ENCODE measurements at regions not wholly inside any gene's neighbourhood (a gene's known extent, or its start where the extent isn't known, plus 50 kb on each side); places are given as distances from the start of the nearest gene placed in this dataset.

DNA sequence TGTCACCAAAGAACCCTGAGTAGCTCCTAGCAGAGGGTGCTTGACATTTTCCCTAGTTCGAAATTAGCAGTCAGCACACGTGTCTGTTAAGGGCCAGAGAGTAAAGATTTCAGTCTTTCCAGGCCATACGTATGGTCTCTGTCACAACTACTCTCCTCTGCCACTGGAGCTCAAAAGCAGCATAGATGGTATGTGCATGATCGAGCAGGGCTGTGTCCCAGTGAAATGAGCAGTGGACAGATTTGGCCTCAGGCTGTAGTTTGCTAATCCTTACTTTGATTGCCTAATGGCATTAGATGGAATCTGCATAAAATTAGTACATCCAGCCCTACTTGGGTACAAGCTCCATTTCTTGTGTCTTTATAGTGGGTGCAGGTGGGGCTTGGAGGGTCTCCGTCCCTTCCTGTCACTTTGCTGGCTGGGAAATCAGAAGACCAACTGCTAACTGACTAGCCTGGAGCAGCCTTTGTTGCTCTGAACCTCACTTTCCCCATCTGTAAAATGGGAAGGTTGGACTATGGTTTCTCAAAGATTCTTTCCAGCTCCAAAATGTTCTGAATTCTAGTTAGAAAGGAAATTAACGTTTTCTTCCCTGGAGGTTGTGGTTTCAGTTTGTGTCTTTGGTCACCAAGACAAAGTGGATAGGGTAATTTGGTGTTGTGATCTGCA, 108.5 kb downstream of the GLI2 start:
- DNase-seq (ENCODE audit: low read depth): no peak
- in situ Hi-C loops (cut with HindIII; ENCODE audit: low pct_unique_long_range_greater_than_20kb, low sequenced_read_pairs): no loop called here

DNA sequence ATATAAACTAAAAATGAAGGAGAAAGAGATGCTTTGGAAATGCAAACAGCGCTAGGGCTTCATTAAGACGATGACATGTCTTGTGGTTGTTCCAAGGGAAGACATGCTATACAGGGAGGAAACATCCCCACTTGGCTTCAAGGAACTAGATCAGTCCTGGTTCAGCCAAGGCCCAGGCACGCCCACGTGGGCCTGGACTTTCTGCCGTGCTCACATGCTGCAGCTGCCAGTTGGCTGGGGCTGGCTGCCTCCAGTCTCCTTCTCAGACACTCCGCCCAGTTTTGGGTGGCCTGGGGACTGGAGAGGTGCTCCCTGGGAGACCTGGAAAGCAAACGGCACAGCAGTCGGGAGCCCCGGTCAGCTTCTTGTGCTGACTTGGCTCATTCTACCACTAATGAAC, 109.6 kb downstream of the GLI2 start:
- DNase-seq (ENCODE audit: low read depth): no peak
- in situ Hi-C loops (cut with HindIII; ENCODE audit: low pct_unique_long_range_greater_than_20kb, low sequenced_read_pairs): no loop called here

DNA sequence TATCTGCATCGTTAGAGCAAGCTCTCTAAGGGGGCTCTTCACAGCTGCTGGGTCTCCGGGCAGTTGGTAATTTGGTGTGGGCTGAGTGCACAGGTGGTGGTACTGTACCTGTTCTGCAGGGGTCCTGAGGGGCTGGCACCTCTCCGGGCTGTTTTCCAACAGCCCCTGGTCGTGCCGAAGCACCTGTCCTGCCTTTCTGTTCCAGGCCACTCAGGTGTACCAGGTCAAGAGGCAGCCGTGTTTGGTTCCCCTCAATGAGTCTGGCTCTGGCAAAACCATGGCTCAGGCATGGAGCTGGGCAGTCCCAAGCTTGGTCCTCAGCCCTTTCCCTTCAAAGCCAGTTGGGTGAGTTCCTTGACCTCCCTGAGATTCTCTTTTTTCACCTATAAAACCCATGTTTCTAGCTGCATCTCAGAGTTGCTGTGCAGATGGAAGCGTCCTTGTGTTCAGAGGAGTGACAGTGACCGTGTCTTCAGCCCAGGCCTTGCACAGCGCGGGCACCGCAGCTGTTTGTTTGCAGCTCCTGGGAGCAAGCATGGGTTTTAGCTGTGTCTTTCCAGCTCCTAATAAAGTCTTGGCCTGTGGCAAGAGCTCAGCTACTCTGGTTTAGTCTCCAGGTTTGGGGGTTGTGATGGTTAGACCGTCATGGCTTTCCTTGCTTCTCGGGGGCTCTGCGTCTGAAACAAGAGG, 110.9 kb downstream of the GLI2 start:
- in situ Hi-C loops (cut with HindIII; ENCODE audit: low pct_unique_long_range_greater_than_20kb, low sequenced_read_pairs): no loop called here
- DNase-seq (ENCODE audit: low read depth): no peak

DNA sequence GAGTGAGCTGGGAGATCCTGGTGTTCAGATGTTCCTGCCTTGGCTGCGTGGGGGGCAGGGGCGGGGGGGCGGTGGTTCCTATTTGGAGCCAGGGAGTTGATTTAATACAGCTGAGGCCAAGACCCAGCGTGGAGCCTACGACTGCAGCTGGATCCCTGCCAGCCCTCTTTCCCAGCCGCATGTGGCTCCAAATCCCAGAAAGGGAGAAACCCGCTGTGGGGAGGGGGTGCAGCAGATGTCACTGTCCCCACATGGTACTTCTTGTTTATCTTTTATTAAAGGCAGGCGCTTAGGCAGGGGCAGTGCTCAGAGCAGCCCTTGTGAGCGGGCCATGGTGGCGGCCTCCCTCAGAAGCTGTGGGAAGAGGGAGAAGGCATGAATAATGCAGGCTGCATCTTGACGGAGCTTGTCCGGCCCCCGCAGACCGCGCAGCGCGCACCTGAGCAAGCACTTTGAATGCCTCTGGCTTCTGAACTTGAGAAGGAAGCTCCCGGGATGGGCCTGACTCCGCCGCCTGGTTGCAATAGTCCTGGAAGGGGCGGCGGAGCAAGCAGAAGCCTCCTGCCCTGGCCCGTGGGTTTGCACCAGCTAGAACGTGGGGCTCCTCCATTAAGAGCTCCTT, 112.1 kb downstream of the GLI2 start:
- in situ Hi-C loops (cut with HindIII; ENCODE audit: low pct_unique_long_range_greater_than_20kb, low sequenced_read_pairs): no loop called here
- no peak for DNase-seq (ENCODE audit: low read depth)

DNA sequence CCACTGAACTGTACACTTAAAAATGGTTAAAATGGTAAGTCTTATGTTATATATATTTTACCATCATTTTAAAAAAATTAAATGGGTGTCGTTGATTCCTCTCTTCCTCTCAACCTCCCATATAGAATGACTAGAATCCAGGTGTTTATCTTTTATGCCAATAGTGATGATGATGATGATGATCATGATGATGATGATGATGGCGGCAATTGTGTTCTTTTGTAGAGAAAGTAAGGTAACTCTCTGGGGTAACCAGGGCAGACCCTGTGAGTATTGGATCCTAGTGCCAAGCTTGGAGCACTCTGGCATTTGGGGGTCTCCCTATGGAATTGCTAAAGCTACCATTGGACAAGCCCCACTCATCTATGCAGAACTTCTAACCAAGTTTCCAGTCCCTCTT, 113.6 kb downstream of the GLI2 start:
- in situ Hi-C loops (cut with HindIII; ENCODE audit: low pct_unique_long_range_greater_than_20kb, low sequenced_read_pairs): no loop called here

DNA sequence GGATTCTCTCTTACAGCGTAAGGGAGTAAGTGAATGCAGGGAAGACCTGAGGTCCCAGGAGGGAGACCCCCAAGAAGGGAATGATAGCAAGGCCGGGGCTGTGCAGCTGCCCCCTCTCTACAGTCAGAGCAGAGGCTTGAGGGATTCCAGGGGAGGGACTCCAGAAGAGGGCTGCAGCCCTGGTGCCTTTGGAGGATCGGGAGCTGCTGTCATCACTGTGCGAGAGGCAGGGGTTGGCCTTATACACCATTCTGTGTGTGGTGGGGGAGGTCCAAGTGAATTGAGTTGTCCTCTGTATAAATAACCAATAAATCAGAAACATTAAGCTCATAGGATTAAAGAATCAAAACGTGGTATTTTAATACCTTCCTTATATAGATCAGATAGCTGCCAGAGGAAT, 114.9 kb downstream of the GLI2 start:
- in situ Hi-C loops (cut with HindIII; ENCODE audit: low pct_unique_long_range_greater_than_20kb, low sequenced_read_pairs): no loop called here
- DNase-seq (ENCODE audit: low read depth): no peak

More for the DNA sequence above, 113.6 kb downstream of the GLI2 start:
- no peak for DNase-seq (ENCODE audit: low read depth)

DNA sequence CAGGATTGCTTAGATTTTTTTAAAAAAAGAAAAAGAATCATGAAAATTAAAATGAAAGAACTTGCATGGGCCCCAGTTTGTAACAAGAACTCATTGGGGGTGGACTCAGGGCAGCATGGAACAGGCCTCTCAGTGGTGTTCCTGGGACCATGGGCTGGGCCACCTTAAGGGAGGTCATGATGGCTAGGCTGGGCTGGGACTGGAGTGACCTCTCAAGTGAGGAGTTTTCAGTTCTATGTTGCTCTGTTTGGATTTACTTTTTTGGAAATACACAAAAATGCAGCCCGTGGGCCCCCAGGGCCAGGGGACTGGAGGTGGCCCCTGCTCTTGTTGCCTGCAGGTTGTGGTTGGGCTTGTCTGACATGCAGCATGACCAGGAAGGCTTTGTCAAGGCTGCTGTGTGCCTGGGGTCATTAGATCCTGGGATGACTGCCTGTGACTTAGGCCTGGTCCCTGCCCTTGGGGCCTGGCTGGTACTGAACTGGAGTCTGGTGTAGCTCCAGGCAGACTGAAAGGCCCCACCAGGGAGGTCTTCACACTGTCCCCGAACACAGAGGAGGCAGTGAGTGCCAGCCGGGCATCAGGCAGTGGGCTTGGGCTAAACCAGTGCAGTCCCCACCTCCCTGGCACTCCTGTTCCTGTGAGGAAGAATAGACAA, 115.6 kb downstream of the GLI2 start:
- no peak for DNase-seq (ENCODE audit: low read depth)
- in situ Hi-C loops (cut with HindIII; ENCODE audit: low pct_unique_long_range_greater_than_20kb, low sequenced_read_pairs): no loop called here

DNA sequence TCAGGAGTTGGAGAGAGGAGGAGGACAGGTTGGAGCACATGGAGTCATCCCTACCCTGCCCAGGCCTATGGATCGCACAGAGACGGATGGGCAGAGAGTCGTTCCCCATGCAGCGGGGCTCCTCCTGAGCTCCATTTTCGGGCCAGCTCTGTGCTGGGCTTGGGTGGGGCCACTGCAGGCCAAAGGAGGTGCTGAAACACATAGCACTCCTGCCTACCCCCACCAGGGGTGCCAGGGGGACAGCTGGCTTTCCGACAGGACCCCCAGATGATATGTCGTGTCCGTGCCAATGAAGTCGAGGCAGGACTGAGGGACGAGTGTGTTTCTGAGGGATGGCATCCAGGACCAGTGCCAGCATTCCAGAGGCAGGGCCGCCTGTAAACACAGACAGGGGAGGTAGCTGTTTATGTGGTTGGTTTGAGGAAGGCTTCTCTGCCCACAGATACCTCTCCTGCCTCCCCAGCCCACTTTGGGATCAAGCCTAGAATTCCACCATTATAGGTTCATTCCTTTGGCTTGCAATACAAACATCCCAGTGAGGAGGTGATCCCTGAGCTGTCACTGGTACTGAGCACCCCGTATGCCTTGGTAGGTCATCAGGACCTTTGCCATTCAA, 116.6 kb downstream of the GLI2 start:
- in situ Hi-C loops (cut with HindIII; ENCODE audit: low pct_unique_long_range_greater_than_20kb, low sequenced_read_pairs): no loop called here
- no peak for DNase-seq (ENCODE audit: low read depth)

DNA sequence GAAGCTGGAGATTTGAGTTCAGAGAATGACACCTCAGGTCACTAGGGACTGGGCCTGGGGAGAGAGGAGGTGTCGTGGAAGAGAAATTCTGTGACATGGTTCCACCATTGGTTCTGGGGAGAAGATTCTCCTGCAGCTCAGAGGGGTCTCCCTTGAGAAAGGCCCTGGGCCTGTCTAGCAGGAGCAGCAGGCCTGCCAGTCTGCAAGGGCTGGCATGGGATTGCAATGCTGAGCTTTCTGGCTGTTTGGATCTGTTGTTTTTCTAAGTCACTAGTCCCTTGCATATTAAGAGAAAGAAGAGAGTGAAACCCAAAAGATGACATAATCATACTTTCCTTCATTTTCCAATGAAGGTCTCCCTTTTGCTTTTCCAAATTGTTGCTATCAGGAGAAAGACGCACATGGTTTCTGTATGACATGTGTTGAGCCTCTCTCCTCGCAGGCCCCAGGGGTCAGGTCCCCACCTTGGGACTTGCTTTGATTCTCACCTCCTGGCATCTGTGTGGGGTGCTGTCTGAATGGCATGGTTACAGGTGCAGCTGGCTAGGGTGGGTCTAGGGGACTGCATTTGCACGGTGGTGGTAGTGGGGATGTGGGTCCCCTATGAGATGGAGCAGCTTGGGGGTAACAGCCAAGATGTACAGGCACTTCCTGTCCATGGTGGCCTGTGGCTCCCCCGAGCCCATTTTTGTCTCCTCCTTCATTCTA, 117.8 kb downstream of the GLI2 start:
- in situ Hi-C loops (cut with HindIII; ENCODE audit: low pct_unique_long_range_greater_than_20kb, low sequenced_read_pairs): no loop called here
- no peak for DNase-seq (ENCODE audit: low read depth)

DNA sequence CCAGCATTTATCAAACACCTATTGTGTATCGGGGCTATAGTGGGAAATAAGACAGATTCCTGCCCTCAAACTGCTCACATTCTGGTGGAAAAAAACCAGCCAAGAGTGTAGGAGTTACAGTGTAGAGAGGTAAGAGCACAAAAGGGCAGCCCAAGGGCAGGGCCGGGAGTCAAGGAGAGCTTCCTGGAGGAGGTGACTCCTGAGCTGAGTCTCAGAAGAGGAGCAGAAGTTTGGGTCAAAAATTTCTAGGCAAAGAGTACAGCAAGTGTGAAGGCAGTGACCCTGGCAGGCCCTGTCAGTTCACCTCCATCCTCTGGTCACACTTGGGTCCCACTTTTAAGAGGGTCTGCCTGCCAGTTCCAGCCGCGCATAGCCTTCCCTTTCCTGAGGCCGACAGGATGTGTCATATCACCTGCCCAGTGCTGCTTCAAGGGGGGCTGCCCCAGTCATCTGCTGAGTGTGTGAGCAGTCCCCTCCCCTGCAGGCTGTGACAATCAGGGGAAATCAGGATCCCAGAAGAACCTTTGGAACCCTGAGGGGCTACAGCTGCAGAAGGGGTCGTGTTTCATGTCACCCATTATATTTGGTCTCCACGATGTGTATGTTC, 118.4 kb downstream of the GLI2 start:
- no peak for DNase-seq (ENCODE audit: low read depth)
- in situ Hi-C loops (cut with HindIII; ENCODE audit: low pct_unique_long_range_greater_than_20kb, low sequenced_read_pairs): no loop called here

DNA sequence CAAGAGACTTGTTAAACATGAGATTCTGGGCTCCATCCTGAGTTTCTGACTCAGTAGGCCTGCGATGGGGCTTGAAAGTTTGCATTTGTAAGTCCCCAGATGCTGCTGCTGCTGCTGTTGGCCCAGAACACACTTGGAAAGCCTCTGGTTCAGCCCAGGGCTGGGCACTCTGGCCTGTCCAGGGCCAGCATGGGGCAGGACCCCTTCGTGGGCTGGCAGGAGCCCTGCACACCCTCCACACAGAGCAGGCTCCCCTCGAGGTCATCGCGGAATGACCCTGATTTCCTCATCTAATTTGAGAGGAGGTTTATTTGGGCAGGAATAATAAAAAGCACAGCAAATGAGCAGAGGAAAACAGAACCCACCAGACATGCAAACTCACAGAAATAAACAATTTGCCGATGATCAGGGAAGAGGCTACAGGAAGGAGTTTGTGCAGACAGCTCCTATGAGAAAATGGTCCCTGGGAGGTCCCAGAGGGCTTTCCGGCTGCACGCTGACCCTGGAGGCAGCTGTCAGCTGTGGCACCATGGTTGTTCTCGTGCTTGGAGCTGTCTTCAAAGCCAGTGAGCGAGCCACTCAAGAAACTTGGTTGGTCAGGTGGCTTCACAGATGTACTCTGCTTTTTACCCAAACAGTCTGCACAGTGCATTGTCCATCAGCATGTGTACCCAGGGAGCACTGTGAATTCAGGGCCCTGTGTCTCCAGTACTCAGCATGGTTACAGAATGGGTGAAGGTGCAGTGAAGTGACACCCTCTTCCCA, 119.3 kb downstream of the GLI2 start:
- DNase-seq (ENCODE audit: low read depth): no peak
- in situ Hi-C loops (cut with HindIII; ENCODE audit: low pct_unique_long_range_greater_than_20kb, low sequenced_read_pairs): no loop called here

DNA sequence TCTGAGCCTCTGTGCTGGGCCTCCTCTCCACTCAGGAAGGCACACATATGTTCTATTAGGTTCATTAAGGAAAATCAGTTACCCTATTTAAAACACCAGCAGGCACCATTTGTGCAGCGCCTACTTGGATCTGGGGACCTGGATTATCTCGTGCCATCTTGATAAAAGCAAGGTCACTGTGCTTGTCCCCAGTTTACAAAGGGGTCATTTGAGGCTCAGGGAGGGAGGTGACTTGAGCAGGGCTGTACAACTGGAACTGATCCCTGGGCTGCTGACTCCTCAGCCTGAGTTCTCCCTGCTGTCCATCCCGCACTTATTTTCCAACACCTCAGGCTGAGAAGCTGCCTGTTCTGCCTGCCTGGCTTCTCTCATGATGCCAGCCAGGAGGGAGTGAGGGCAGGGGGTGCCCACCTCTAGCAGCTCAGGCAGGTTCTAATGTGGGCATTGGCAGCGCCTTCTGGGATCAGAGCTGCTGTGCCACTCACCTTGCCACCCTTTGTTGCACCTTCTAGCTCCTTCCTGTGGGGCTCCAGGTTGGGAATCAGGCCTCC, 120.3 kb downstream of the GLI2 start:
- in situ Hi-C loops (cut with HindIII; ENCODE audit: low pct_unique_long_range_greater_than_20kb, low sequenced_read_pairs): no loop called here
- DNase-seq (ENCODE audit: low read depth): no peak

DNA sequence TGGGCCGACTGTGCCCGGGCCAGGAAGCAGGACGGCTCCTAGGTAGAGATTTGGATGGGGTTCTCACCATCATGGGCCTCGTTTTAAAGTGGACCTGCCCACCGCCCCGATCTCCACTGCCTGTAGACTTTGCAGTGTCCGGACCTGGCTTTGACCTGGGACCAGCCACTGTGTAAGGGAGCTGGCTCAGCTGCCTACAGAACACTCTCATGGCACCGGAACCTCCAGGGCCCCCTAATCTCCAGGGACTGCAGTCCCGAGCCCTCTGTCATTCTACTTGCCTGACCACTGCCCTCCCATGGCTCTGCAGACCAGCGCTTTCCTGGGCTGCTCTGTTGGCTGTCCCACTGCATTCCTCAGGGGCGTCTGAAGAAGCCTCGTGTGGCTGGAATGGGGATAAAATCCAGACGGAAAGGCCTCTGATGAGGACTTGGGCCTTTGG, 120.8 kb downstream of the GLI2 start:
- in situ Hi-C loops (cut with HindIII; ENCODE audit: low pct_unique_long_range_greater_than_20kb, low sequenced_read_pairs): no loop called here
- DNase-seq (ENCODE audit: low read depth): peak; percentile 22

DNA sequence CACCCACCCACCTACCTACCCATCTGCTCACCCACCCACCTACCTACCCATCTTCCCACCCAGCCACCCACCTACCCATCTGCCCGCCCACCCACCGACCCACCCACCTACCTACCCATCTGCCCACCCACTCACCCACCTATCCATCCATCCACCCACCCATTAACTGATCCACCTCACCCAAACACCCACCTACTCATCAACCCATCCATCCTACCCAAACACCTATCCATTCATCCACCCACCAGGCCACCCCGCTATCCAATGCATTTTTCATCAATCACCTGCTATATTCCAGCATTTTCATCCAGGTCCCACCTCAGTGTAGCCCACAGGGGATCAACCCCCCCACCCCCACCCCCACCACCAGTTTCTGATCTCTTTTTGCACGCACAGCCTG, 121.8 kb downstream of the GLI2 start:
- in situ Hi-C loops (cut with HindIII; ENCODE audit: low pct_unique_long_range_greater_than_20kb, low sequenced_read_pairs): no loop called here
- DNase-seq (ENCODE audit: low read depth): no peak

DNA sequence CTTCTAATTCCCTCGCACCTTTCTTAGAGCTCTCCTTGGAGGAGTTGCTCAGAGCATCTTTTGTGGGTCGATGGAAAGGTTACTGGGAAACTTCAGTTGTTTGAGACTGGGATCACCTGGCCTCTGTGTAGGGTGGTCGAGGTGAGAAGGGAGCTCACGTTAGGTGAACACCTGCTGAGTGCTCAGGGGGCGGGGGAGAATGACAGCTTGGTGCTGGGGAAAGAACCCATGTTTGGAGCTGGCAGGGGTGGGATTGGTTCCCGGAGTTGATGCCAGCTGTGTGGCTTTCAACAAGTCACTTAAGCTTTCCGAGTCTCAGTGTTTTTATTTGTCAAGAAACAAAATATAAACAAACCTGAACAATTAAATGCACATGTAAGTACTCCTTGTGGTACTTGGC, 122.3 kb downstream of the GLI2 start:
- in situ Hi-C loops (cut with HindIII; ENCODE audit: low pct_unique_long_range_greater_than_20kb, low sequenced_read_pairs): no loop called here
- no peak for DNase-seq (ENCODE audit: low read depth)

DNA sequence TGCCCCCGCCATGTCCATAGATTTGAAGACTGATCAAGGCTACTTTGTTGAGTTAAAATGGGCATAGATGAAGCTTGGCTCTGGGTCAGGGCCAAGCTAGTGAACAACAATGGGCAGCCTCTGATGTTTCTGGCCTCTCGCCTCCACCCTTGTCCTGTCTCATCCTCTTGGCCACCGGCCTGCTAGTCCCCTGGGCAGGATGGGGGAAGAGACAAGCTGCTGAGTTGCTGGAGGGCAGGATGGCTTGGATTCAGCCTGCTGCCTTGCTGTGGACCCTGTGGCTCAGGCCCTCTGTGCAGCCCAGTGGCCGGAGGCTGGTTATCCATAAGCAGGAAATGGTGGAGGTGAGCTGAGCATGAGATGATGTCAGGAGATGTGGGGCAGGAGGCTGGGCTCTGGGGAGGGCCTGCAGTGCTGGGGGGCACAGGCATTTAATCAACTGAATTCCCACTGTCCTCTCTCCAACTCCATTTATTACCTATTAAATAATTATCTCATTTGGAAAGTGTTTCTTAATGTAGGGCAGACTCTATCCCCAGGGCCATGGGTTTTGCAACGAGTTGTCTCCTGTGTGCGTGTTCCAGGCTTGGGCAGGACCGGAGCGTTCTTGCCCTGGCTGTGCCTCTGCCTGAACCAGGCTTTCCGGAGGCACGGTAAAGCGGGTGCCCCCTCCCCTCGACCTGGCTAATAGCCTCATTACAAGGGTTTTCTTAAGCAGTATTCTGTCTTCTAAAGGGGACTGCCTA, 122.9 kb downstream of the GLI2 start:
- in situ Hi-C loops (cut with HindIII; ENCODE audit: low pct_unique_long_range_greater_than_20kb, low sequenced_read_pairs): no loop called here
- DNase-seq (ENCODE audit: low read depth): no peak
